B cell (primary cell): ENCODE measurements at regions not wholly inside any gene's neighbourhood (a gene's known extent, or its start where the extent isn't known, plus 50 kb on each side); places are given as distances from the start of the nearest gene placed in this dataset.

Experiments
- EZH2 ChIP-seq: IDR thresholded peaks from 2 replicates; pipeline ENCODE4 v1.6.1; 2012; ENCODE audit warnings: borderline replicate concordance, low read depth, mild to moderate bottlenecking, moderate library complexity, low read length; ENCODE audit not compliant: insufficient read depth, poor library complexity, severe bottlenecking
- TF ChIP-seq, protein P1 (sequence below): fragments of 200-600 bp; IDR thresholded peaks from one replicate; pipeline ENCODE4 v1.8.0; 2022; ENCODE audit warnings: antibody characterized with exemption, mild to moderate bottlenecking

DNA sequence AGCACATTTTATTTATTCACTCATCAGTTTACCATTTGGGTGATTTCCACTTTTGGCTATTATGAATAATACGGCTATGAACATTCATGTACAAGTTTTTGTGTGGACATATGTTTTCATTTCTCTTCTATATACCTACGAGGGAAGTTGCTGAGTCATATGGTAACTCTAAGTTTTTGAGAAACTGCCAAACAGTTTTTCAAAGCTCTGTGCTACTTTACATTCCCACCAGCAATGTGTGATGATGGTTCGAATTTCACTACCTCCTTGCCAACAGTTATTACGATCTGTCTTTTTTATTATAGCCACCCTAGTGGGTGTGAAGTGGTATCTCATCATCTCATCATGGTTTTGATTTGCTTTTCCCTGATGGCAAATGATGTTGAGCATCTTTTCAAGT, 63.7 kb upstream of the MRTFB start:
- TF ChIP-seq, protein P1, sequence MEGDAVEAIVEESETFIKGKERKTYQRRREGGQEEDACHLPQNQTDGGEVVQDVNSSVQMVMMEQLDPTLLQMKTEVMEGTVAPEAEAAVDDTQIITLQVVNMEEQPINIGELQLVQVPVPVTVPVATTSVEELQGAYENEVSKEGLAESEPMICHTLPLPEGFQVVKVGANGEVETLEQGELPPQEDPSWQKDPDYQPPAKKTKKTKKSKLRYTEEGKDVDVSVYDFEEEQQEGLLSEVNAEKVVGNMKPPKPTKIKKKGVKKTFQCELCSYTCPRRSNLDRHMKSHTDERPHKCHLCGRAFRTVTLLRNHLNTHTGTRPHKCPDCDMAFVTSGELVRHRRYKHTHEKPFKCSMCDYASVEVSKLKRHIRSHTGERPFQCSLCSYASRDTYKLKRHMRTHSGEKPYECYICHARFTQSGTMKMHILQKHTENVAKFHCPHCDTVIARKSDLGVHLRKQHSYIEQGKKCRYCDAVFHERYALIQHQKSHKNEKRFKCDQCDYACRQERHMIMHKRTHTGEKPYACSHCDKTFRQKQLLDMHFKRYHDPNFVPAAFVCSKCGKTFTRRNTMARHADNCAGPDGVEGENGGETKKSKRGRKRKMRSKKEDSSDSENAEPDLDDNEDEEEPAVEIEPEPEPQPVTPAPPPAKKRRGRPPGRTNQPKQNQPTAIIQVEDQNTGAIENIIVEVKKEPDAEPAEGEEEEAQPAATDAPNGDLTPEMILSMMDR: no peak
- no peak for TF ChIP-seq EZH2
